Stomach (tissue), 4 donors: ENCODE measurements at regions not wholly inside any gene's neighbourhood (a gene's known extent, or its start where the extent isn't known, plus 50 kb on each side); places are given as distances from the start of the nearest gene placed in this dataset.

Experiments used
- POLR2A ChIP-seq, 4 donors: fragments of 450-650 bp; IDR thresholded peaks; one replicate each; pipeline ENCODE4 v1.6.1; 2016; ENCODE audit warnings: antibody characterized with exemption in 4 of 4, control low read depth in 2 of 4, mild to moderate bottlenecking in 1 of 4, moderate library complexity in 1 of 4
- TF ChIP-seq, protein P1 (sequence below), 7 experiments: fragments of 450-650 bp in 4 of 7; fragments of 200-600 bp in 3 of 7; sonication (generic) in 3 of 7; IDR thresholded peaks; one replicate each; pipeline ENCODE4 v1.5.1; 2016 to 2019; ENCODE audit warnings: antibody characterized with exemption in 7 of 7, control low read depth in 2 of 7, mild to moderate bottlenecking in 1 of 7

DNA sequence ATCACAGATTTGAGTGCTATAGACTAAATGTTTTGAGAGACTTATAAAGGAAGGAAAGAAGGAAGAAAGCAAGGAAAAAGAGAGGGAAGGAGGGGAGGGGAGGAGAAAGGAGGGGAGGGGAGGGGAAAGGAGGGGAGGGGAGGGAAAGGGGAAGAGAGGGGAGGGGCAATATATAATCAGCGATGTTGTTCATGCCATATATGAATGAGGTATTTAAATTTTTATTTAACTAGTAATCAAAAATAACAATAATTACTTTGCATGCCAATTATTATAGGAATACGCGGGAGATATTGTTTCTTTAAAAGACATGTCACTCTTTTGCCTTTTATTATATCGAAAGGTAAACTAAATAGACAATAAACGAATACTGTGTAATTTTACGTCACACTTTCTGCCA, 1029.7 kb downstream of the FAT4 start:
- no peak for TF ChIP-seq POLR2A (IDR thresholded peaks at IDR 0.05)
- TF ChIP-seq, protein P1, sequence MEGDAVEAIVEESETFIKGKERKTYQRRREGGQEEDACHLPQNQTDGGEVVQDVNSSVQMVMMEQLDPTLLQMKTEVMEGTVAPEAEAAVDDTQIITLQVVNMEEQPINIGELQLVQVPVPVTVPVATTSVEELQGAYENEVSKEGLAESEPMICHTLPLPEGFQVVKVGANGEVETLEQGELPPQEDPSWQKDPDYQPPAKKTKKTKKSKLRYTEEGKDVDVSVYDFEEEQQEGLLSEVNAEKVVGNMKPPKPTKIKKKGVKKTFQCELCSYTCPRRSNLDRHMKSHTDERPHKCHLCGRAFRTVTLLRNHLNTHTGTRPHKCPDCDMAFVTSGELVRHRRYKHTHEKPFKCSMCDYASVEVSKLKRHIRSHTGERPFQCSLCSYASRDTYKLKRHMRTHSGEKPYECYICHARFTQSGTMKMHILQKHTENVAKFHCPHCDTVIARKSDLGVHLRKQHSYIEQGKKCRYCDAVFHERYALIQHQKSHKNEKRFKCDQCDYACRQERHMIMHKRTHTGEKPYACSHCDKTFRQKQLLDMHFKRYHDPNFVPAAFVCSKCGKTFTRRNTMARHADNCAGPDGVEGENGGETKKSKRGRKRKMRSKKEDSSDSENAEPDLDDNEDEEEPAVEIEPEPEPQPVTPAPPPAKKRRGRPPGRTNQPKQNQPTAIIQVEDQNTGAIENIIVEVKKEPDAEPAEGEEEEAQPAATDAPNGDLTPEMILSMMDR (IDR thresholded peaks at IDR 0.05): no peak
